SU-DHL-6 (cell line): ENCODE measurements at regions not wholly inside any gene's neighbourhood (a gene's known extent, or its start where the extent isn't known, plus 50 kb on each side); places are given as distances from the start of the nearest gene placed in this dataset.

Experiments
- CTCF ChIP-seq: fragments of 200-600 bp; sonication (generic); IDR thresholded peaks from one replicate; pipeline ENCODE4 v1.5.1; 2017; ENCODE audit warnings: antibody characterized with exemption, mild to moderate bottlenecking, low read length, moderate library complexity; ENCODE audit not compliant: insufficient read depth, poor library complexity, severe bottlenecking
- EZH2phosphoT487 ChIP-seq: fragments of 200-600 bp; sonication (generic), shearing (Covaris generic); conservative IDR thresholded peaks from 2 replicates; pipeline ENCODE4 v1.6.1; 2018; ENCODE audit warnings: mild to moderate bottlenecking, antibody characterized with exemption, low read length, moderate library complexity, mixed read lengths

- TF ChIP-seq CTCF (no peak), EZH2phosphoT487 (no peak)
Measured at GRCh38 chr12:38155020-38155395, 161.6 kb upstream of the ALG10B start.
